Upper lobe of left lung (tissue), 4 donors: ENCODE measurements at regions not wholly inside any gene's neighbourhood (a gene's known extent, or its start where the extent isn't known, plus 50 kb on each side); places are given as distances from the start of the nearest gene placed in this dataset.

Experiments used
- CTCF ChIP-seq, 6 experiments: fragments of 450-650 bp in 4 of 6; fragments of 200-600 bp in 2 of 6; sonication (generic) in 2 of 6; IDR thresholded peaks; one replicate each; pipeline ENCODE4 v1.5.1; 2016 to 2019; ENCODE audit warnings: antibody characterized with exemption in 6 of 6
- EP300 ChIP-seq, 4 donors: sonication (generic); formaldehyde crosslinking; IDR thresholded peaks; one replicate each; pipeline ENCODE4 v1.5.1; 2017; ENCODE audit warnings: antibody characterized with exemption in 4 of 4, control low read depth in 2 of 4
- POLR2A ChIP-seq, 4 donors: fragments of 450-650 bp; IDR thresholded peaks; one replicate each; pipeline ENCODE4 v1.5.1; 2016 to 2017; ENCODE audit warnings: antibody characterized with exemption in 4 of 4, mild to moderate bottlenecking in 2 of 4
- POLR2AphosphoS5 ChIP-seq, 2 donors: sonication (generic); formaldehyde crosslinking; IDR thresholded peaks; one replicate each; pipeline ENCODE4 v1.5.1; 2017; ENCODE audit warnings: antibody characterized with exemption in 2 of 2

- TF ChIP-seq CTCF (IDR thresholded peaks at IDR 0.05) (no peak), POLR2AphosphoS5 (IDR thresholded peaks at IDR 0.05) (no peak), POLR2A (IDR thresholded peaks at IDR 0.05) (no peak), EP300 (IDR thresholded peaks at IDR 0.05) (no peak)
Observed at GRCh38 chr7:46108272-46108671, 187.2 kb upstream of the IGFBP3 start.
